A673 (cell line): ENCODE measurements at regions not wholly inside any gene's neighbourhood (a gene's known extent, or its start where the extent isn't known, plus 50 kb on each side); places are given as distances from the start of the nearest gene placed in this dataset.

Experiments used
- BruUV-seq: library from RNA; stranded (reverse); fragments of 400-500 nt; replicated peaks from 2 replicates; lab custom pipeline; 2021; lab: Mats Ljungman, UMichigan
- CTCF ChIA-PET: fragments of 300-600 bp; sonication (Branson Sonifier 250); formaldehyde crosslinking; loops from one replicate; lab custom pipeline; 2022; ENCODE audit warnings: antibody characterized with exemption; lab: Charles Lee
- POLR2A ChIA-PET: fragments of 300-600 bp; sonication (Branson Sonifier 250); formaldehyde crosslinking; loops from one replicate; lab custom pipeline; 2022; ENCODE audit warnings: antibody characterized with exemption; ENCODE audit not compliant: low non-redundant PET; lab: Charles Lee
- DNase-seq: peaks from one replicate; pipeline ENCODE4 v3.0.0-alpha.2; 2015; ENCODE audit warnings: low spot score
- H3K27ac ChIP-seq: fragments of 200-600 bp; sonication (generic); 2 replicates; pipeline ENCODE4 v1.5.1; 2016; ENCODE audit warnings: mixed run types, low read depth, mild to moderate bottlenecking, mixed read lengths, antibody characterized with exemption, low read length; ENCODE audit not compliant: poor library complexity, severe bottlenecking
- H3K27me3 ChIP-seq: fragments of 200-600 bp; sonication (generic); replicated peaks from 2 replicates; pipeline ENCODE4 v1.6.1; 2017; ENCODE audit warnings: mixed run types, low read depth, mild to moderate bottlenecking, mixed read lengths, antibody characterized with exemption, low read length; ENCODE audit not compliant: insufficient read depth, poor library complexity
- H3K36me3 ChIP-seq: fragments of 200-600 bp; sonication (generic); 2 replicates; pipeline ENCODE4 v1.6.1; 2016; ENCODE audit warnings: mixed run types, mild to moderate bottlenecking, mixed read lengths, antibody characterized with exemption, low read length; ENCODE audit not compliant: insufficient read depth, poor library complexity, severe bottlenecking
- H3K4me1 ChIP-seq: fragments of 200-600 bp; sonication (generic); 2 replicates; pipeline ENCODE4 v1.6.1; 2017; ENCODE audit warnings: mixed run types, mild to moderate bottlenecking, mixed read lengths, antibody characterized with exemption, low read length; ENCODE audit not compliant: insufficient read depth, poor library complexity, severe bottlenecking
- H3K4me3 ChIP-seq: fragments of 200-600 bp; sonication (generic); 2 replicates; pipeline ENCODE4 v1.5.1; 2016; ENCODE audit warnings: low read depth, mixed run types, mild to moderate bottlenecking, mixed read lengths, low read length; ENCODE audit not compliant: poor library complexity, severe bottlenecking
- H3K9me3 ChIP-seq: fragments of 200-600 bp; sonication (generic); 2 replicates; pipeline ENCODE4 v1.6.1; 2016; ENCODE audit warnings: mixed run types, low read depth, mild to moderate bottlenecking, mixed read lengths, antibody characterized with exemption, low read length; ENCODE audit not compliant: poor library complexity, severe bottlenecking
- CTCF ChIP-seq: fragments of 300-800, 200-600 bp; sonication (generic); conservative IDR thresholded peaks from 2 replicates; pipeline ENCODE4 v1.5.1; 2017; ENCODE audit warnings: low read depth, mild to moderate bottlenecking, antibody characterized with exemption, low read length, moderate library complexity, mixed read lengths
- EZH2 ChIP-seq: fragments of 200-600 bp; sonication (generic); IDR thresholded peaks from 2 replicates; pipeline ENCODE4 v1.6.1; 2017; ENCODE audit warnings: borderline replicate concordance, low read depth, mild to moderate bottlenecking, mixed read lengths, antibody characterized with exemption, low read length; ENCODE audit not compliant: poor library complexity, severe bottlenecking
- intact Hi-C: fragments of 100-400 bp; cut with micrococcal nuclease; formaldehyde crosslinking; loops from one replicate; pipeline ENCODE4 v1.10.0; 2022; ENCODE audit not compliant: unreplicated experiment

- H3K27ac ChIP-seq: peak overlapping the region; percentile 70
- H3K27me3 ChIP-seq: no peaks in the 10 kb centered on the region
- H3K4me1 ChIP-seq: peaks cover 61% of the 10 kb centered on the region
- H3K9me3 ChIP-seq: peaks cover 17% of the 10 kb centered on the region
- H3K4me3 ChIP-seq: no peak overlapping the region
- POLR2A ChIA-PET: no interaction called here
- no TSS peak for BruUV-seq
- H3K36me3 ChIP-seq: peaks cover 7% of the 10 kb centered on the region
- TF ChIP-seq EZH2 (no peak), CTCF (no peak)
- intact Hi-C loops: no loop called here
- DNase-seq: no peak
- CTCF ChIA-PET: interaction anchor here (0.6 kb wide), 1 partner anchor 16 kb away, joined by 5 read pairs; no protein-coding TSS in a partner anchor
Observed at GRCh38 chr14:71652368-71652767, 279.9 kb upstream of the RGS6 start.

- intact Hi-C loops: no loop called here
- no peaks in the 10 kb centered on the region for H3K27me3 ChIP-seq
- TF ChIP-seq CTCF: no peak
- TF ChIP-seq EZH2: no peak
- H3K4me3 ChIP-seq: no peak overlapping the region
- peaks cover 7% of the 10 kb centered on the region for H3K36me3 ChIP-seq
- peaks cover 55% of the 10 kb centered on the region for H3K4me1 ChIP-seq
- no TSS peak for BruUV-seq
- peaks cover 17% of the 10 kb centered on the region for H3K9me3 ChIP-seq
- ChIA-PET POLR2A (no interaction called here), CTCF (no interaction called here)
- no peak overlapping the region for H3K27ac ChIP-seq
- no peak for DNase-seq
Observed at GRCh38 chr14:71654810-71655209, 277.4 kb upstream of the RGS6 start.

GRCh38 chr14:71658261-71658860 lies 273.9 kb upstream of the RGS6 start:
- no peaks in the 10 kb centered on the region for H3K36me3 ChIP-seq
- BruUV-seq: no TSS peak
- no peak overlapping the region for H3K27ac ChIP-seq
- no peaks in the 10 kb centered on the region for H3K27me3 ChIP-seq
- intact Hi-C loops: no loop called here
- POLR2A ChIA-PET: no interaction called here
- peaks cover 2% of the 10 kb centered on the region for H3K9me3 ChIP-seq
- CTCF ChIA-PET: no interaction called here
- DNase-seq: no peak
- peaks cover 39% of the 10 kb centered on the region for H3K4me1 ChIP-seq
- no peak overlapping the region for H3K4me3 ChIP-seq
- TF ChIP-seq EZH2: no peak
- TF ChIP-seq CTCF: no peak
